ENCODE measurements at regions not wholly inside any gene's neighbourhood (a gene's known extent, or its start where the extent isn't known, plus 50 kb on each side); places are given as distances from the start of the nearest gene placed in this dataset.
A peak's percentile ranks its signal among the peaks of the same experiment; 100 is the strongest.

- DNase-seq (ENCODE audit: low read depth): no peak
- TF ChIP-seq CTCF (IDR thresholded peaks at IDR 0.05; ENCODE audit: control insufficient read depth, extremely low read depth, insufficient read depth): no peak
- H3K4me3 ChIP-seq (ENCODE audit: low read depth, low read length): no peak overlapping the region
Measured at GRCh38 chr3:154588831-154589230, 158.8 kb upstream of the GPR149 start.

- no peak for TF ChIP-seq CTCF (IDR thresholded peaks at IDR 0.05; ENCODE audit: control insufficient read depth, extremely low read depth, insufficient read depth)
- H3K4me3 ChIP-seq (ENCODE audit: low read depth, low read length): no peak overlapping the region
- DNase-seq (ENCODE audit: low read depth): no peak
Measured at GRCh38 chr3:154584974-154585373, 155.0 kb upstream of the GPR149 start.

GRCh38 chr3:154584041-154584440, 154.1 kb upstream of the GPR149 start:
- no peak overlapping the region for H3K4me3 ChIP-seq (ENCODE audit: low read depth, low read length)
- DNase-seq (ENCODE audit: low read depth): no peak
- TF ChIP-seq CTCF (IDR thresholded peaks at IDR 0.05; ENCODE audit: control insufficient read depth, extremely low read depth, insufficient read depth): peak; percentile 45

GRCh38 chr3:154583086-154583634, 153.2 kb upstream of the GPR149 start:
- DNase-seq (ENCODE audit: low read depth): no peak
- TF ChIP-seq CTCF (IDR thresholded peaks at IDR 0.05; ENCODE audit: control insufficient read depth, extremely low read depth, insufficient read depth): no peak
- H3K4me3 ChIP-seq (ENCODE audit: low read depth, low read length): no peak overlapping the region

- TF ChIP-seq CTCF (IDR thresholded peaks at IDR 0.05; ENCODE audit: control insufficient read depth, extremely low read depth, insufficient read depth): no peak
- DNase-seq (ENCODE audit: low read depth): no peak
- no peak overlapping the region for H3K4me3 ChIP-seq (ENCODE audit: low read depth, low read length)
Measured at GRCh38 chr3:154582501-154582900, 152.5 kb upstream of the GPR149 start.

GRCh38 chr3:154571553-154572226, 141.7 kb upstream of the GPR149 start:
- H3K4me3 ChIP-seq (ENCODE audit: low read depth, low read length): no peak overlapping the region
- no peak for TF ChIP-seq CTCF (IDR thresholded peaks at IDR 0.05; ENCODE audit: control insufficient read depth, extremely low read depth, insufficient read depth)
- no peak for DNase-seq (ENCODE audit: low read depth)

- no peak overlapping the region for H3K4me3 ChIP-seq (ENCODE audit: low read depth, low read length)
- TF ChIP-seq CTCF (IDR thresholded peaks at IDR 0.05; ENCODE audit: control insufficient read depth, extremely low read depth, insufficient read depth): no peak
- no peak for DNase-seq (ENCODE audit: low read depth)
Measured at GRCh38 chr3:154568064-154568463, 138.1 kb upstream of the GPR149 start.

Measured in LNCaP clone FGC (cell line).